SHP77 (cell line): ENCODE measurements at regions not wholly inside any gene's neighbourhood (a gene's known extent, or its start where the extent isn't known, plus 50 kb on each side); places are given as distances from the start of the nearest gene placed in this dataset.
A peak's percentile ranks its signal among the peaks of the same experiment; 100 is the strongest.

Experiments
- DNase-seq, 2 experiments: peaks; one replicate each; lab custom pipeline; 2025; lab: John Stamatoyannopoulos, UW

DNA sequence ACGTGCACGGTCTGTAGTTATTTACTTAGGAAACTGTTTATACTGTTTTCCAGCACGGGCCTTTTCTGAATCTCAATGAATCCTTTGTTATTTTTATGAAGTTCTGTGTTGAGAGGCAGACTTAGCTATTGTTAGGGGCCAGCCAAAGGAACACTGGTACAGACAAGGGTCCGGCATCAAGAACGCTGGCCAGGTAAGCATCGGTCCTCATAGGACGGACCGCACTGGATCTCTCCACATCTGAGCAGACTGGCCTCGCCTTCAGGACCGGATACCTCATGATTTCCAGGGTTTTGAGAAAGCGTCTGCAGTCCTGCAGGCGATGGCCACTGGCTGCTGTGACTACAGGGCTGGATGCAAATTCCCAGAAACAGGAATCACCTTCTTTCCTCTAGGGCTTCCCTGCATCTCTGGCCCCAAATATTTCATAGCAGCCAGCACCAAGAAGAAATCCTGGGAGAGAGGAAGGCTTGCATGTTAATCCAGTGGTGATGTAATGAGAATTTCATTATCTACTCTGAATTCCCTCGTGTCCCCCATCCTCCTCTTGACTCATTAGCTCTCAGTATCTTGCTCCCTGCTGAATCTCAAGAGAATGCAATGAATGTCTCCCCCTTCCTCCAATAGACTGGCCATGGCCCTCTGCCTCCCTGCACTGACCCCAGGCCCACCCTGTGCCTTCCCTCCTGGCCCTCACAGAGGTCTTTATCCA, 325.4 kb upstream of the NPVF start:
- DNase-seq, result no peak

DNA sequence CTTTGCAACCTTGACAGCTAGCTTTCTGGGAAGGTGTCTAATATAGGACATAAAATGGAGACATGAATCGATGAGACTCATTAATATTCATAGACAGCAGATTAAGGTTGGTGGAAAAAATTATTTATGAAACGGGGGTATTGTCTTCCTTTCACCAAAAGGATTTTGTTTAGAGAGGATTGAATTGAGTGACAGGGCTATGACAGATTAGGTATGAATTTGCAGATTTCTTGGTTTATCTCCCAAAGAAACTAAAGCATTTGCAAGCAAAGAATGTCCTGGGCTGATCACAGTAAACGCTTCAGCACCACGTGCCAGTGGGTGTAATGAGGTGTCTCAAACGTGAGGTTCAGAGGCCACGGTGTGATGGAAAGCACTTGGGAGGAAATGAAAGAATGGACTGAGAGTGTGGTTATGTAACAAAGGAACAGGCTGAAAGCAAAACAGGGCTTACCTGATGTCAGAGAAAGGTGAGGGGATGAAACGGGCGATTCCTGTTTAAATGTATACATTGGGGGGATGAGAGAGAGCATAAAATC, 329.2 kb upstream of the NPVF start:
- no peak for DNase-seq

DNA sequence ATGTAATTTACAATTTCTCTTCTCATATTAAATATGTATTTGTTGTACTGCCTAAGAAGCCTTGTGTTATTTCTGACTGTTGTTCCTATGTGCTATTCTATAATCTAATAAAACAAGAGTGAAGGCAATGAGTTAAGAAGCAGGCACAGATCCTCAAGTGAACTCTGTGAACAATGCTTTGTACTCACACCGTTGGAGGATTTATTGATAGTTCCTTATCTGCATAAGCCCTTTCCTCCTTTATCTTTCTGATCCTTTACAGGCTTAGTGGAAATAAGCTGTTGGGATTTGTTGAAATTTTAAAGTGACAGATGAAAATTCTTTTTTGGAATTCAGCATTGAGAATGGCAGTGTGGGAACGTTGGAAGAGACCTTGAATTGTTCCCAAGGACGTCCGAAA, 329.6 kb upstream of the NPVF start:
- no peak for DNase-seq

DNA sequence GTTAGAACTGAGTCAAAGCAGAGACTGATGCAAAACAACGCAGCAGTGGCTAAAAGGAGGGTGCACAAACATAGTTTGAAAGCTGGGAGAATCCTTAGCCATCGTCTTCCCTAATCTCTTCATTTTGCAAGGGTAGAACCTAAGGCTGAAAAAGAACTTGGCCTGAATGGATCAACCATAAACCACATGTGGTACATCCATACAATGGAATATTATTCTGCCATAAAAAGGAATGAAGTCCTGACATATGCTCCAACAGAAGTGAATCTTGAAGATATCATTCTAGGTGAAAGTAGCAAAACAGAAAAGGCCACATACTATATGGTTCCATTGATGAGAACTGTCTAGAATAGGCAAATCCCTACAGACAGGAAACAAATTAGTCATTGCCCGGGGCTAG, 330.3 kb upstream of the NPVF start:
- no peak for DNase-seq

DNA sequence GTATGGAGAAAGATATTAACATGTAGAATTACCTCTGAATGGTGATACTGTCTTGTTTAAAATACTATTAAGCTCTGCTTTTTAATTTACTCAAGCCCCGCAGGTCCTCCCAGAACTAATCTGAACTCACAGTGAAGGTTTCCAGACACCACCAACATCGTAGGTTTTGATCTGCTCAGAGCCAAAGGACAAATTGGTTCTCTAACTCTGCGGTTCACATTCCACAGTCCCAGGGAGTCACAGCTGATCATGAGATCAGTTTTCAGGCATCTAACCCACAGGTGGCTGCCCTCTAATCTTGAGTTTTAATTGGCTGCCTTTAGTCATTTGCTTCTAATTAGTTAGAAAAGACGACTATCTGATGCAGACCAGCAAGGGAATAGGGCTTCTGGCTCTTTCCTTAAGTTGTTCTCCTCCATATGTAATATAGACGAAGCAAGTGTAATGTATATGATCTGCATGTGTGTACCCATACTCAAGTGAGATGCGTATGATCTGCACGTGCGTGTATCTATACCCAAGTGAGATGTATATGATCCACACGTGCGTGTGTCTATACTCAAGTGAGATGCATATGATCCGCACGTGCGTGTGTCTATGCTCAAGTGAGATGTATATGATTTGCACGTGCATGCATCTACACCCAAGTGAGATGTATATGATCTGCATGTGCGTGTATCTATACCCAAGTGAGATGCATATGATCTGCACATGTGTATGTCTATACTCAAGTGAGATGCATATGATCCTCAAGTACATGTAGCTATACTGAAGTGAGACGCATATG, 331.5 kb upstream of the NPVF start:
- no peak for DNase-seq

DNA sequence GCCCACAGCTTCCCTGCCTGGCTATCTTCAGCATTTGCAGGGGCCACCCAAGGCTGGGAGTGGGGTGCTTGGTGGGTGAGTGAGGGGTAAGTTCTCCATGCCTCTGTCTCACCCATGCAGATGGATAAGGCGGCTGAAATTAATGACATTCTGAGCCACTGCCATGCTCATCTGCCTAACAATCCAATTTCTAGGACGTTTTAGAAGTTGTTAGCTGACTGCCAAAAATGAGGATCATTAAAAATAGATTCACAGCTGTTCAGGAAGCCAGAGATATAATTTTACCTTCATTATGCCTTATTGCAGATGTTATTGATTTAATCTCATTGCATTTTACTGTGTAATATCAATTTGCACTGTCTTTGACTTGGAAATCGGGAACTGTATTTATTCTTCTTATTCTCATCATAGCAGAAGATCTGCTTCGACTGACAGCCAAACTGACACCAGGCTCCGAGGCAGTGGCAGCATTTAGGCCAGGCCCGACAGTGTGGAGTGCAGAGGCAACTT, 334.4 kb upstream of the NPVF start:
- DNase-seq, result no peak

DNA sequence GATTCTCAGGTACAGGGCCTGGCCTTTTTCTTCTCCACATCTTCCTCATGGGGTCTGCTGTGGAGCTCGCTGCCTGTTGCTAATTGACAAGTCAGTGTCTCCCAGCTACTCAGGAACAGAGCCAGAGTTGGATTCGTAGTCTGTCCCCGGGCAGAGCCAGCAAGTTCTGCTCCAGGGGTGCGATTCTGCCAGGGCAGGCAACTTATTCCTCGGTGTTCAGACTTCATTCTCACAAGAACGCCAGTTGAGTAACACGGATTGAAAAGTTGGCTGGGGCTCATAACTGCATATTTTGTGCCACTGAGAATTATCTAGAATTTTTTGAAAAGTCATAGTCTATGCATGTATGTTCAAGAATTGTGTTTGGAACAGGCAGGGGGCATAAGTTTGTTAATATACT, 336.7 kb upstream of the NPVF start:
- no peak for DNase-seq

DNA sequence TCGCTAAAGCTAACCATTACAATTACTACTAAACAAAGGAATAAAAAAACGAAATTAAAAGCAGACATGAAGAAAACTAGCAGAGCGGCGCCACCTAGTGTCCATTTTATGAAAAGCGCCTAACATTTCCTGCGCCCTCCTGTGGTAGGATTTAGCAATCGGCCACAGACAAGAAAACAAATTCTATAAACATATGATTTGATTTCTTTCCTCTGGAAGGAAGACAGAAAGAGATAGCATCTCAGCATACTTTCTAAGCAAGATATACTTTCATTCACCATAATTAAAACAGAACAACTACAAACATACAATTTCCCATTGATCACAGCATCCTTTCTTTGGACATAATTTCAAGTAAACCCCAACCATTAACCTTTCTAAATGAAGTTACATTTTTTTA, 337.7 kb upstream of the NPVF start:
- DNase-seq, result peak; percentile 45 to 60

DNA sequence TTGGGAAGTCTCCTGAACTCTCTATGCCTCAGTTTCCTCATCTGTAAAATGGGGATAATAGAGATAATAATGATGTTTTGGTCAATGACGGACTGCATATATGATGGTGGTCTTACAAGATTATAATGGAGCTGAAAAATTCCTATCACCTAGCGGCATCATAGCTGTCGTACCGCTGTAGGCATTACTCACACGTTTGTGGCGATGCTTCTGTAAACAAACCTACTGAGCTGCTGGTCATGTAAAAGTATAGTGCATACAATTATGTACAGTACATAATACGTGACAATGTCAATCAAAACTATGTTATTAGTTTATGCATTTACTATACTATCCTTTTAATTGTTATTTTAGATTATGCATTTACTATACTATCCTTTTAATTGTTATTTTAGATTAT, 339.1 kb upstream of the NPVF start:
- no peak for DNase-seq

DNA sequence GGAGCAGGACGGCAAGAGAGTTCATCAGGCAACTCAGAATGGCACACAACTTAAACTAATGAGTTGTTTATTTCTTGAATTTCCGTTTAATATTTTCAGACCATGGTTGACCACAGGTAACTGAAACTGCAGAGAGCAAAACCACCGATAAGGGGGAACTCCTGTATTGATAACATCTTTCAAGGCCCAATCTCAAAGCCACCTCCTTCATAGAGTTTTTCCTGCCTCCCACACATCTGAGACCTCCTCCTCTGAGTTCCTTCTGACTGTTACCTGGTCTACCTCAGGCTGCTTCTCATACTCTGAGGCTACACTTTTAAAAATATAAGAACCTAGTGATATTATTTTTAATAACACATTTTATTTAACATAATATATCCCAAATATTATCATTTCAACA, 341.5 kb upstream of the NPVF start:
- DNase-seq, result no peak

DNA sequence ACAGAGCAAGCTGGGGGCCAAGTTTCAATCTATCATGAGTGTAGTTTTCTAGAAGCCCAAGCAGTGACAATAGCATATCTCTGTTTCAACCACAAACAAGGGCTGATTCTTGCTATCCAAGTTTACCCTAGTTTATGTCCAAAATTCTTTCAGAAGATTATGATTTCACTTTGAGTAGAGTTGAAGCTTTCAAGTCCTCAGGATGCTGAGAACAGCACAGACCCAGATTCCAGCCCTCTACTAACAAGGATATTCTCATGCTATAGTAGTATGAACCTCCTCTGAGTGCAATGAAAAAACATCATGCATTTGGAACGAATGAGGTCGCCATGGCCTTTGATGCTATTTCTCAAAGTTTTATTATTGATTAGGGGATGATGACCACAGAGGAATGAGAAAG, 344.1 kb upstream of the NPVF start:
- DNase-seq, result no peak

DNA sequence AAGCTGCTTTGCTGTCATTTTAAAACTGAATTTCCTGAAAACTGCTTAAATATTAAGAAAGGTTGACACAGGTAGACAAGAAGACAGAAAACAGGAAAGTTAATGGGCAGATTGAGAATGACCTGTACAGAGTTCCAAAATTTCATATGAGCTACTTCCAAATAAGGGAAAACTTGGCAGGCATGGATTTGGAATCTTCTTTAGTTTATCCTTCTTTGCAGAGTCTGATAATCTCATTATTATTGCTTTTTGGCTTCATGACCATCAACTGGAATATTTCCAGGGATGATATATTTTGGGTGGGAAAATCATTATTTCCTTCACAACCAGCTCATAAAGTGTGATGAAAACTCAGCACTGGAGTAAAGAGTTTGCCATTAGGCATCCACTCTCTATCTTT, 346.5 kb upstream of the NPVF start:
- no peak for DNase-seq

DNA sequence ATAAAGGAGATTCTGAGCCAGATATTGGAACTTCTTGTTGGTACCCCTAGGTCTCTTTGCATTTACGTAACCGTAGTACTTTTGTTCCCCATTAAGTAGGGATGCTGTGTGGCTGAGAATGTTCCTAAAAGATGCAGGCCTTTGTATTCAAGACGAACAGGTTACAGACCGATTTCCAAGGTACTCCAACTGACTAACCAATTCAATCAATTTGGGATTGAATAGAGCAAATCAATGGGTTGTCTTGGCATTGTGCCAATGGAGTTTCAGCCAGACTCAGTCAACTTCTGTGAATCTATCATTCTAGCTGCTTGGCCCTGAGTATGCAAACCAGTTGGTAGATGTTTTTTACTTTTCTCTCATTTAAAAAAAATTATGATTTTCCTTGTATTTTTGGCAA, 347.3 kb upstream of the NPVF start:
- no peak for DNase-seq

DNA sequence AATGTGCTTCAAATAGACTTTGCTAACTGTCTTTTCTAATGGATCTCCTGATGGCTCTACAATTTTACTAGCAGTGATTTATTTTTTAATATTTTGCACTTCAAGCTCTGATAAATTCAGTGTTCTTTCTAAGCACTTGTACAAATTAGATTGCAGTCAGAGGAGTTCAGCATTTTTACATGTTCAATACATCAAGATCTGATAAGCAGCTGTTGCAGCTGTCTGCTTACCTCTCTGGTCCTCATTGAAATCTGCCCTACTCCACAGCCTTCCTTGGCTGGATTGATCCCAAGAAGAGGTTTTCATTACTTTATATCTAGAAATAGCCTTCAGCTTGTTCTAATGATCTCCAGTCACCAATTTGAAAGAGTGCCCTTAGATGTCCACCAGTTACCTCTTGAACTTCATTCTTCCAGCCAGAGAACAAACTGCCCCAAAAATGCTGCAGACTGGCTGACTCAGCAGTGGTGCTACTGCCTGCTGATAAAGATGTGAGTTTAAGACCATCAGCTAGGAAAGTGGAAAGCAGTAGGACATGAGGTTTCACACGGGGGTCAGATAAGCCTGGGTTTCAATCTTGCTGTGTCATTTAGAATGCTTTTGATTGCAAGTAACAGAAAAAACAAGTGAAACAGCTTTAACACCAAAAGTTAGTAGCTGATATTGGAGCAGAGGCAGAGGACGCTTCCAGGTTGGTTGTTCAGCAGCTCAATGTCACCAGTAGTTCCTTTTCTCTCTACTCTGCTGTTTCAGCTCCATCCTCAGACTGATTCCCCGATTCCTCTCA, 350.9 kb upstream of the NPVF start:
- no peak for DNase-seq

DNA sequence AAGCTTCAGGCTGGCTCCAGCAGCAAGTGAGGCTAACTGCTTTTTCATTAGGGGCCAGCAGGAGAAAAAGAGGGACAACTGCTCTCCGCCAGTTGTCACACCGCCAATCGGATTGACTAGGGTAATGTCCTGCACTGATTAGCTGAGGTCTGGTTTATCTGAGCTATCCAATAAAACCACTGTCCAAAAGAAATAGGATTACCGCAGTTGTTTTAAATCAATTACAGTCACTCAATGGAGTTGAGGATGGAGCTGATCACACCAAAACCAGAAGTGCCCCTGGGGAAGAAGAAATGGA, 351.4 kb upstream of the NPVF start:
- no peak for DNase-seq

DNA sequence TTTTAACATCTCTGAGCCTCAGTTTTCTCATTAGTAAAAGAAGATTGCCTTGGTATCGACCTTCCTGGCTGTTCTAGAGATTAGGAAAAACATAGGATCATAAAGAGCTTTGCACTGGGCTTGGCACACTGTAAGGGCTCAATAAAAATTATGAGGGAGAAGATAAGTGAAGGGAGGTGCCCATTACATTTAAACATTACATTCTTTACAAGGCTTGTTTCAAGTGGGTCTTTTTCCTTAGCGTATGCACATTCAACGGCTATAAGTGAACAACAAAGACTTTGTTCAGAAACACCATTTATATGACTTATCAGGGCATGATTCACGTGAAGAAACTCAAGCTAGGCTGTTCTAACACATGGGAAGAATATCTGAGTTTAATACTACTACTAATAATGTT, 351.9 kb upstream of the NPVF start:
- no peak for DNase-seq

DNA sequence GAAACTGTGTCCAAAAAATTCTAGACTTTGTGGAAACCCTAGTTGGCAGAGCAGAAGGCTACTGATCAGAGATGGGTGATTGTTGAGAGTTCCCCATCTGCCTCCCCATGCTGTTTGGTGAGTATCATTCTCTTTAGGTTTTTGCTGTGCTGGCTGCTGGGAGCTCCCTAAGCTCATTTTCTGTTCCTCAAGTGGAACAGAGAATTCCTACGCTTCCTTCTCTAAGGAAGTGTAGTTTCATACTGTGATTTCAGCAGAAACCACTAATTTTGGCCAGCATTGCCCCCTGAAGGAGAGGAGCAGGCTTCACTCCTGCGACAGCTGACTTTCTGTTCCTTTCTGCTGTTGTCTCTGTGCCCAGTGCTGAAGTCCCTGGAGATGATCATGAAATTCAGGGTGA, 355.3 kb upstream of the NPVF start:
- no peak for DNase-seq

DNA sequence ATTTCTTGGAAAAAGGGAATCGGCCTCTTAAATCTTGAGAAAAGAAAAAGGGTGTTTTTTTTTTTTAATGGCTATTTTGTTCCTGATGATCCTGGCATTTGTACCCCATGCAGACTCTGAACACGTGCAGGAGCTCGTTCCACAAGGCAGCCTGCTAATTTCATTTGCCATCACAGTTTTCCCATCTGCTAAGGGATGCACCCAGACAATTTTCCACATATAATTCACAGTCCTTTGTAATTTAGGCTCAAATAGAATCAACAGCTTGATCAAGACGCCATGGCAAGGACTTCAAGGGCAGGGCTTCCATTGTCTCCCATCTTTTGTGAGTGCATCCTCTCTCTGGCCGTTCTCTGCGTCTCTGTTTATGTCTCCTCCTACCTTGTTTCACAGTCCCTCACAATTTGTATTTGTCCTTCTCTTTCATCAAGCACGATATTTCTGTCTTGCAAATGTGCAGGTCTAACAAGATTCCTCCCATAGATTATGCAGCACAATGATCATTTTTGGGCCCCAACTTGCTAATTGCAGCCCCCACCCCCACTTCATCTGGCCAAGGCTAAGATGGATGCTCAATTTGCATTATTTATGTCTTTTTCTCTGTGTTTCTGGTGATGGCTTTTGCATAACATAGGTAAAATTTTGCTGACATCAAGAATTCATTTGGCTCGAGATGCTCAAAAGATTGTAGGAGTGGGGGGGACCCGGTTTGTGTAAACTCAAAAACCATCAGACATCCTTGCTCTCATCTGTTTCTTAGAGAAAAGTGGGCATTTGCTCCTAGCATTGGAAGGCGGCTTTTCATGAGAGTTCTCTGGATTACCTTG, 356.0 kb upstream of the NPVF start:
- no peak for DNase-seq

DNA sequence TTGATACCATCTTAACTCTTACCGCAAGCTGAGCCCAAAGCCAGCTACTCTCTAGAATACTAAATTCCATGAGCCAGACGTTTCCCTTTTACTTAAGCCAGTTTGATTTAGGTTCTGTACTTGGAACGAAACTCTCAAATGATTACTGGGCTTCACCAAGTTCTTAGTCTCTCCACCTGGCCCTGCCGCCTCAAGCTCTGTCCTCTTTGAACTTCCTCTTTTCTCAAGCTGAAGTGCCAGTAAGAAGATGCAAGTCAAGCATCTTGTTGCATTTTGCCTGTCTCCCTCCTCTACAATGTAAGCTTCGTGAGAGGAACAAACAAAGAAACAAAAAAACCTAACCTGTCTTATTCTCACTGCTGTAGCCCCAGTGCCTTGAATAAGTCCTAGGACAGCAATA, 358.2 kb upstream of the NPVF start:
- DNase-seq, result no peak

DNA sequence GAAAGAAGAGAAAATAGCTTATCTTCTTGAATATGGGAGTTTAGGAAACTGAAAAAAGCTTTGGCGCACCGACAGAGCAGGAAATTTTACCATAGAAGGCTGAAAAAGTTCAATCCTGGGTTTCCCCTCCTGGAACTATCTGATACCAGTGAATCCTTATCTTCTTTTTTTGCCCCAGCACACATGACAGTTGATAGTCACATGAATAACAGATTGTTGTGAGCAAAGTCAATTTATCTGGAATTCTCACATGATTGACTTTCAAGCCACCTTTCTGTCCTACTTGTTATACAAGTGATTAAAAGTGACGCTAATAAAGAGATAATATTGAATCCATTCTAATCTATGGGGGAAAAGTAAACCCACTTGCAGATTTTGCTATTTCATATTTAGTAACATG, 365.8 kb upstream of the NPVF start:
- no peak for DNase-seq

DNA sequence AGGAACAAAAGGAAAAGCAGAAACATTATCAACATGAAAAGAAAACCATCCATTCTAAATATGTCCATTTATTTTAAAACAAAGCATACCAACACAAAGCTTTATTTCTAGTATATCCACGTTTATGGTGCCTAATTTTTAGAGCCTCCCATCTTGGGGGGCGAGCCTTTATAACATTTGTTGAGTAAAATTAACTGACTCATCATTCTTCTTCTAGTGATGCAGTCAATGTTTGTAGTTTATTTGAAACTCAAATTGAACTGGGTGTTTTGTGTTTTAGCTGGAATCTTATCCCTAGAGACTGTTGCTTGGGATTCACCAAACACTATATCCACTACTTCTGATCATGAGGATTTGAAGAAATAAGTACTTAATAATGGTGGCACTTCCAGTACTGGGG, 366.4 kb upstream of the NPVF start:
- DNase-seq, result no peak

DNA sequence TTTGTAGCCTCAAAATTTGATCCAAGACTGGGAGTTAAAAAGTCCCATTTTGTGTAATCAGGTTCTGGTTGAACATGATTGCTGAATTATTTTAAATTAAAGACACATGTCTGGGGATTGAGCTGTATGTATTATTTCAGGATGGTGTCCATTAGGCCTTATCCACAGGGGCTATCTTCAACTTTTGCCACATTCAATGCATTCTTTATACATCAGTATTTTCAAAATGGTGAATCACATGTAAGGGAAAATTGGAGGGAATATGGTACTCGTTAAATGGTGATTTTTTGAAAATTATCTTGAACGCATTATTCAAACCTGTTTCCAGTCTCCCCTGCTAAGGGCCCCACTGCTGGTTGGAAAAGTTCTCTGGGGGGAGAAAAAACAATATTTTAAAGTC, 367.7 kb upstream of the NPVF start:
- DNase-seq, result no peak
